HG03064 (cell line): ENCODE measurements at regions not wholly inside any gene's neighbourhood (a gene's known extent, or its start where the extent isn't known, plus 50 kb on each side); places are given as distances from the start of the nearest gene placed in this dataset.

Experiments
- ATAC-seq: cut with Tn5 transposase; IDR thresholded peaks from one replicate; pipeline ENCODE4 v1.9.1; 2021; ENCODE audit warnings: low read depth; ENCODE audit not compliant: unreplicated experiment

- no peak for ATAC-seq
Observed at GRCh38 chr2:156695020-156695419, 258.8 kb downstream of the GPD2 start.

DNA sequence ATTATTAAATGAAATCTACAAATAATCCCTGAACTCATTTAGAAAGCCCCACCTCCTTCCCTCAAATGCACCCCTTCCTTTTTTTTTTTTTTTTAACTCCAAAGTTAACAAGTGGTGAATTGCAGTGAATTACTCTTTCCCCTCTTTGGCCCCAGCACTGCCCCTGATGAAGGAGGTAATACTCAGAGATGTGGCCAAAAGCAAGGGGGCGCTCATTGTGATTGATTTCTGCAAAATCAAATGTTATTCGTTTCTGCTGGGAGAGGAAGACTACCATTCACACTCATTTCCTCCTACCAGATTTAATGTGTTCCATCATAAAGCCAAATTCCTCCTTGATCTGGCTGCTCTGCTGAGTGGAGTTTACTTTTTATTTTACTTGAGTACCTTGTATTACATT is 259.4 kb downstream of the GPD2 start:
- ATAC-seq, result no peak

DNA sequence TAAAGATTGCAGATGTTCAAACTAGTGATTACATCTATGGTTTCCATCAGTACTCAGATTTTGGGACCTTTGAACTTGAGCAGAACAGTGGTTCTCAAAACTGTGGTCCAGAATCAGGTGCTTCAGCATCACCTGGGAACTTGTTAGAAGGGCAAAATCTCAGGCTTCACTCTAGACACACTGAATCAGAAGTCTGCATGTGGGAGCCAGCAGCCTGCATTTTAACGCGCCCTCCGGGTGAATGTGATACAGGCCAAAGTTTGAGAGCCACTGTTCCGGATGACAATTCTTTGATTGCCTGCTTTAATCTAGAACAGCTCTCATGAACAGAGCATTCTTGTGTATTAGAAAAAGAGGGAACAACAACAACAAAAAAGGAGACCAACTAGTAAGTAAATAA is 261.7 kb downstream of the GPD2 start:
- ATAC-seq, result no peak

GRCh38 chr2:156700681-156701080 is 264.5 kb downstream of the GPD2 start:
- no peak for ATAC-seq

DNA sequence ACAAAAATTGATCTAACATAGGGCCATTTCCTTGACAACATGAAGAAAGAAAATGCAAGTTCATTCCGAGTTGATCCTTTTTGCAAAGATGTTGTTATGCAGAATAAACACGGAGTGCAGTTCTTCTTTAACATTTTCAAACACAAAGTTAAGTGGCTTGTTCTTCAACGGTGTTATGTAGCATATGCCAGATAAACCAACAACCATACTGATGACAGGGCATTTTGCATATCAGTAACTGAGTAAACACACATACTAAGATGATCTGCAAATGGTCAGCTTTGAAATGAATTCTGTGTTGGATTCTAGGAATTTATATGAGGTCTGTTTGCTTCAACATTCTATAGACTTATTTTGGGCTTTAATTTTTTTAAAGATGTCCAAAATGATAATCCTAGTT is 266.4 kb downstream of the GPD2 start:
- no peak for ATAC-seq

GRCh38 chr2:156703642-156704041 is 267.5 kb downstream of the GPD2 start:
- no peak for ATAC-seq

DNA sequence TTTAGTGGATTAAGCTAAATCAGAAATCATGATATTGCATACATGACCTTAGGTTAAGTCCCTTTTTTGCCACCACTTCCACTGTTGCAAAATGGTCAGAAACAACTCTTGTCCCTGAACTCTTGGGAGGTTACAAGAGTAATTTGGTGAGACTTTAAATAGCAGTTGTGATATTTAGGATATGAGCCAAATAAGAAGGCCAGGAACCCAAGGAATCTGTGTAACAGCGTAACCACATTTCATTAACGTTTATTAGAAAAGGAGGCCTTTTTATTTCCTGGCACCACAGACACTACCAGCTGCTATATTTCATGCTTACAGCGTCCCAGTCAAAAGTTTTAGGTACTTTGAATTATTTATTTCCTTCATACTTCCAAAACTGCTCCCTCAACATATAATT is 268.0 kb downstream of the GPD2 start:
- ATAC-seq, result no peak

DNA sequence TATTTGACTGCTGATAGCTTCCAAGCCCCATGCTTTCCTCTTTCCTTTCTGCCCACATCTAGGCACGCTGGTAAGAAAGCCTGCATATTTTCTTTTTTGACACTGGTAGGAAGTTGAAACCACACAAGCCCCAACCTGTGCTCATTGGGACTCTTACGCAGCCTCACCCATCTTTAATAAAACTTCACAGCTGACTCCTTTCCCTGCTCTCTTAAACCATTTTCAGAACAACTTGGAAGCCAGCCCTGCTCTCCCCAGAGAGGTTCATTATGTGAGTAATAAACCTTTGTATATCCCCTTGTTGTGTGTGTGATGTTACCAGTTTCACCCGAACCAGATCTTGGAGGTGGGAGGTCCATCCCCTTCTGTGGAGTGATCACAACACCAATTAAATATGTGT is 268.4 kb downstream of the GPD2 start:
- no peak for ATAC-seq

DNA sequence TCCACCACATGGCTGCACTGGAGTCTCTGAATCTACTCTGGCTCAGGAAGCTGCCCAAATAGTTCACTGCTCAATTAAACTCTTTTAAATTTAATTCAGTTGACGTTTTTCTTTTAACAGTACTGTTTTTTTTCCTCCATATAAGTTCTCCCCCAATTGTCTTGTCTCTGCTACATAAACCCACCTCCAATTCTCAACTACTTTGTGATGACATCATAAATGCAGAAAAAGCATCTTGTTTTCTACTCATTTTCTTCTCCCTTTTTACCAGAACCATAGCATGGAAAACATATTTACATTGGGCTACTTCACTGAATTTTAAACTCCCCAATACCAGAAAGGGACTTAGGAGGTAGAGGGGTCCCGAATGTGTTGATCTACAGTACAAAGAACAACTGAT is 270.4 kb downstream of the GPD2 start:
- no peak for ATAC-seq

DNA sequence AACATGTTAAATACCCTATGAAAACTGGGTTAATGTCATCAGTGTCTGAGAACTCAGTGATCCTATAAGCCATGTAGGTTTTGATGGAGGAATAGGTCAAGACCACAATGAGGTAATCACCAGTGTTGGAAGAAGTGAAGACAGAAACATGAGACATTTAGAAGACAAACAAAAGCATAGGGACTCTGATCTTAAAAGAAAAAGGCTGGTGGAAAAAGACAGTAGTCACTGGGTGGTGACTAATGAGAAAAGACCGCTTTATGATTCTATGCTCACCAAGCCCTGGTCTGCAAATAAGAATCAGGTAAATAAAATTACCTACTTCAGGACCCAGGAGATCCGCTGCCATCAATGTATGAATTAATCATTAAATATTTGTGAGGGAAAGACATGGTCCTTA is 271.9 kb downstream of the GPD2 start:
- ATAC-seq, result no peak

- ATAC-seq, result no peak
Observed at GRCh38 chr2:156709091-156709490, 272.9 kb downstream of the GPD2 start.

GRCh38 chr2:156719036-156719435 is 282.9 kb downstream of the GPD2 start:
- no peak for ATAC-seq

- no peak for ATAC-seq
Observed at GRCh38 chr2:156727867-156728266, 291.7 kb downstream of the GPD2 start.

DNA sequence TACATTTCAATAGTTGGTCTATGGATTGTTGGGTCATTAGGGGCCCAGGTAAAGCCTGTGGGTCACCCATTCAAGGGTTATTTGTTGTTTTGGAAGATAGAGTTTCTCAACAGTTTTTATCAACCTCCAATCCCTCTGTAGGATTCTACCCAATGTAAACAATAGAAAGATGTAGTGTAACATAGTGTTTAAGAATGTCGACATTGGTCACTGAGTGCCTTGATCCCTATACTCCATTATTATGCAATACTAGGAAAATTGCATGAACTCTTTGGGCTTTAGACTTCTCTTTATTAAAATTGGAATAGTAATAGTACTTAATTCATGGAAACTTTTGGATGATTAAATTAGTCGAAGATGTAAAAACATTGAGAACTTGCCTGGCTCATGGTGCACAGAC is 292.1 kb downstream of the GPD2 start:
- no peak for ATAC-seq

GRCh38 chr2:156731506-156731905 is 295.3 kb downstream of the GPD2 start:
- no peak for ATAC-seq

- ATAC-seq, result no peak
Observed at GRCh38 chr2:156736950-156737349, 300.8 kb downstream of the GPD2 start.

DNA sequence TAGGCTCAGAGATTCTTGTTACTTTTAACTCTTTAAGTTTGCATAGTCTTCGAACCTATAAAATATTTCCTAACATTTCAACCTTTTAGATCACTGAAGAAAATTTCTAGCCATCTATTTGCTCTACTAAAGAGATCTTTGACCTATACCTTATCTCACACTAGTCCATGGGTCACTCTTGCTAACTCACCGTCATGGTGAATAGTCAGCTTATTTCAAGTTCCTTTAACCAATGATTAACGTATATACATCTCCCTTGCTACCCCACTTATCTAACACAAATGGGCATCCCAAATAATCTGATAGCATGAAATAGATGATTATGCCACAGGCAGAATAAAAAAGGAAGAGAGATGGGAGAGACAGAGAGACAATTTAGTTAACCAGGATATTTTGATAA is 303.1 kb downstream of the GPD2 start:
- ATAC-seq, result no peak

- no peak for ATAC-seq
Observed at GRCh38 chr2:156745619-156746018, 309.4 kb downstream of the GPD2 start.

DNA sequence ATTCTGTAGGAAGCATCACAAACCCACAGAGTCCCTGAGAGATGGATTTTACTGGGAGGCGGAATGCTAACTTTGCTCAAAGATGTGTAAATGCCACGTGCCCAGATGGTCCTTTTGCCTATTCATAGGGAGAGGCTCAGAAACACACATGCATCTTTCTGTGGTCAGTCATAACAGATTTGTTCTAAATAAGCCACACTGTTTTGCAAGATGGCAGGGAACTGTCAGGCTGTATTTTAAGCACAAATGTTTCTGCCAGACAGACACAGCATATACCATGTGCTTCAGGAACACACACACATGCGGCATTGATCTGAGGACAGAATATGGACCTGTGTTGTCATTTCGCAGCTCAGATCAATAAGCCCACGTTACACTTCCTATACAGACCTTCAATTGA is 312.0 kb downstream of the GPD2 start:
- ATAC-seq, result no peak

- no peak for ATAC-seq
Observed at GRCh38 chr2:156752042-156752441, 315.9 kb downstream of the GPD2 start.

- no peak for ATAC-seq
Observed at GRCh38 chr2:156753766-156754165, 317.6 kb downstream of the GPD2 start.

DNA sequence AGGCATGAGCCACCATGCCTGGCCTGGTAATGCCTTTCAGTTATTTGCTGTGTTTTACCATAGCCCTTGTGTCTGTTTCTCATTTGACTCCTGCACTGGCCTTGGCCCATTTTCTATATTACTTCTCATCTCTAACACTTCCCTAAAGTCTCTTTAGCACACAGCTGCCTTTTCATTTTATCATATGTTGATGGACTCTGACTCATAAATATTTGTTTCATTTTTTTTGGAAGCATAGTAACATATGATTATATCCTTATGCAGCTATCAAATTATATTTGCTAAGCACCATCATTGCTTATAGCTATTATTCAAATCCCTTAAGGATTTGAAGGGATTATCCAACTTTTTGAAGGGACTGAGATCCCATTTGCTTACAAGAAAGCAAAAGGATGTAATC is 320.3 kb downstream of the GPD2 start:
- no peak for ATAC-seq

DNA sequence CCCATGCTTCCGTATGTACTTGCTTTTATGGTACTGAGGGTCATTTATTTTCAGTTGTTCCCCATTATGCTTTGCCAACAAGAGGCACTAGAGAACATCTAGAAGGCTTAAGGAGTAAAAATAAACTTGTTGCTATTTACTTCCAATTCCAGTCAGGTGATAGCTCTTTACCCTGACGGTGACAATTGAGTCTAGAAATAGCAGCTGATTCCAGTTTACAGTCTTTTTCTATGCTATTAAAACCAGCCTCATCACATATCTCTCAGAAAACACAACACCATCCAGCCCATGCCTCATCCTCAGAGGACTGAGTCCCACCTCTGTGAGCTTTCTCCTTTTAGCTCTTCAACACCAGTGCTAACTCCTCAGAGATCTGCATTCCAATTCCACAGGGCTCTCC is 327.0 kb downstream of the GPD2 start:
- ATAC-seq, result no peak

DNA sequence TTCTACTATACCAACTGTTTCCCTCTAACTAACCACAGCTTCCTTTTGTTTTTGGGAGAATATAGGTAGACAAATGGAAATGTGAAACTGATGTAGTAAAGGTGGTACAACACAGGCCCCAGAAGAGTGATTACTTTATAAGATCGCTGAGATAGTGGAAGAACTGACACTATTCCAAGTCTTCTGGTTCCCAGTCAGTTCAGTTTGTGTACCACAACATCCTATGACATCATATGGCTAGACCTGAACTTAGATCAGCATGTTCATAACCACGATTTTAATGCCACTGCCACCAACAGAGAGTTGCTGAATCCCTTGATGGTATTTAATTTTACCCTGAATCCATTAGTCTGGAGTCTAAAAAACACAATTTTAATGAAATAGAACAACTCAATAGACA is 328.9 kb downstream of the GPD2 start:
- ATAC-seq, result no peak
